A549 (cell line): ENCODE measurements at regions not wholly inside any gene's neighbourhood (a gene's known extent, or its start where the extent isn't known, plus 50 kb on each side); places are given as distances from the start of the nearest gene placed in this dataset.

Experiments
- ATAC-seq, 2 experiments: fragments of 200-7000 bp in 1 of 2; fragments of >200 bp in 1 of 2; cut with Nextera tagmentation in 1 of 2; cut with Tn5 transposase in 1 of 2; 3 replicates each; pipeline versions ENCODE4 v1.8.0 to v1.9.1; 2018 to 2020; ENCODE audit warnings: mild to moderate bottlenecking in 1 of 2, moderate library complexity in 1 of 2
- CTCF ChIA-PET: fragments of 300-600 bp; sonication (Branson Sonifier 250); formaldehyde crosslinking; extraction: SDS; loops from one replicate; lab custom pipeline; 2021; ENCODE audit warnings: antibody characterized with exemption, inconsistent platforms; lab: Yijun Ruan, JAX
- POLR2A ChIA-PET: fragments of 350-600 bp; formaldehyde crosslinking; extraction: SDS; loops from one replicate; lab custom pipeline; 2021; ENCODE audit warnings: antibody characterized with exemption, inconsistent platforms; lab: Yijun Ruan, JAX
- DNase-seq, 2 experiments: peaks; one replicate each; pipeline versions ENCODE4 v3.0.0 to v3.0.0-alpha.2; 2011 to 2016; ENCODE audit warnings: low read depth in 1 of 2, low spot score in 1 of 2
- FAIRE-seq: peaks from 2 replicates; lab custom pipeline; 2011; peaks lifted over from hg19 to GRCh38; lab: Jason Lieb, UNC
- H3K27ac ChIP-seq, 2 experiments: fragments of >200 bp; sonication (Bioruptor Twin); formaldehyde crosslinking; 3 replicates each; pipeline ENCODE4 v1.5.1; 2016 to 2017
- H3K4me1 ChIP-seq: fragments of >200 bp; sonication (Bioruptor Twin); formaldehyde crosslinking; 3 replicates; pipeline ENCODE4 v1.6.1; 2016
- H3K4me2 ChIP-seq: fragments of >200 bp; sonication (Bioruptor Twin); formaldehyde crosslinking; 3 replicates; pipeline ENCODE4 v1.6.1; 2016
- H3K4me3 ChIP-seq: fragments of >200 bp; sonication (Bioruptor Twin); formaldehyde crosslinking; 3 replicates; pipeline ENCODE4 v1.5.1; 2016
- H3K9me3 ChIP-seq: fragments of >200 bp; sonication (Bioruptor Twin); formaldehyde crosslinking; 3 replicates; pipeline ENCODE4 v1.6.1; 2016
- CHD4 ChIP-seq: fragments of 200-600 bp; sonication (generic); IDR thresholded peaks from 2 replicates; pipeline ENCODE4 v1.6.1; 2016; ENCODE audit warnings: antibody characterized with exemption, mild to moderate bottlenecking, borderline replicate concordance
- EHF ChIP-seq: fragments of 250-450 bp; sonication (Bioruptor Pico); IDR thresholded peaks from 2 replicates; pipeline ENCODE4 v1.5.0; 2020; ENCODE audit warnings: mild to moderate bottlenecking
- EHMT2 ChIP-seq: fragments of 200-600 bp; sonication (generic); IDR thresholded peaks from 2 replicates; pipeline ENCODE4 v1.6.1; 2016; ENCODE audit warnings: antibody characterized with exemption, low read depth, mild to moderate bottlenecking, moderate library complexity
- FOSL2 ChIP-seq, 2 experiments: fragments of 450-650 bp in 1 of 2; fragments of >200 bp in 1 of 2; sonication (Bioruptor Twin) in 1 of 2; formaldehyde crosslinking; IDR thresholded peaks; 2 replicates each; pipeline versions ENCODE4 v1.5.0 to v1.6.1; 2016 to 2020; ENCODE audit warnings: mild to moderate bottlenecking in 1 of 2, moderate library complexity in 1 of 2
- GATA3 ChIP-seq: IDR thresholded peaks from 2 replicates; pipeline ENCODE4 v1.6.1; 2012; ENCODE audit warnings: borderline replicate concordance
- HOXA7 ChIP-seq: fragments of 250-450 bp; sonication (Bioruptor Pico); IDR thresholded peaks from 2 replicates; pipeline ENCODE4 v1.5.0; 2020; ENCODE audit warnings: mild to moderate bottlenecking, moderate library complexity
- HOXB5 ChIP-seq: fragments of 250-450 bp; sonication (Bioruptor Pico); IDR thresholded peaks from 2 replicates; pipeline ENCODE4 v1.5.0; 2020; ENCODE audit warnings: mild to moderate bottlenecking, moderate library complexity
- KDM5A ChIP-seq: fragments of 200-600 bp; sonication (generic); IDR thresholded peaks from 2 replicates; pipeline ENCODE4 v1.6.1; 2016; ENCODE audit warnings: antibody characterized with exemption, mild to moderate bottlenecking
- MAFK ChIP-seq: fragments of 450-650 bp; IDR thresholded peaks from 2 replicates; pipeline ENCODE4 v1.6.1; 2014; ENCODE audit not compliant: partially characterized antibody
- MAZ ChIP-seq: fragments of 150-350 bp; IDR thresholded peaks from 2 replicates; pipeline ENCODE4 v1.6.1; 2014; ENCODE audit warnings: antibody characterized with exemption, low read depth, low read length, borderline replicate concordance
- MYC ChIP-seq: IDR thresholded peaks from 2 replicates; pipeline ENCODE4 v1.6.1; 2012; ENCODE audit warnings: mild to moderate bottlenecking, inconsistent platforms, low read length, improper control_type of control experiment, borderline replicate concordance
- NPAS2 ChIP-seq: fragments of 250-450 bp; sonication (Bioruptor Pico); IDR thresholded peaks from 2 replicates; pipeline ENCODE4 v1.8.0; 2022; ENCODE audit warnings: mild to moderate bottlenecking, moderate library complexity, borderline replicate concordance
- NR3C1 ChIP-seq: fragments of >200 bp; sonication (Bioruptor Twin); formaldehyde crosslinking; IDR thresholded peaks from 3 replicates; pipeline ENCODE4 v1.6.1; 2017
- RFX5 ChIP-seq: fragments of 450-650 bp; IDR thresholded peaks from 2 replicates; pipeline ENCODE4 v1.7.1; 2014; ENCODE audit warnings: antibody characterized with exemption, mild to moderate bottlenecking, moderate library complexity
- TFCP2L1 ChIP-seq: fragments of 250-450 bp; sonication (Bioruptor Pico); IDR thresholded peaks from 2 replicates; pipeline ENCODE4 v1.5.0; 2021; ENCODE audit warnings: mild to moderate bottlenecking
- ZC3H11A ChIP-seq: fragments of 450-650 bp; IDR thresholded peaks from 2 replicates; pipeline ENCODE4 v1.6.1; 2014; ENCODE audit warnings: antibody characterized with exemption, mild to moderate bottlenecking
- whole genome bisulfite sequencing: methylation state at CpG from one replicate; pipeline ENCODE4 v1.1.6; 2017; ENCODE audit errors: missing lambda C conversion rate; 5-methylcytosine and 5-hydroxymethylcytosine counted together
- TF ChIP-seq, protein P1 (sequence below): fragments of >200 bp; sonication (Bioruptor Twin); formaldehyde crosslinking; IDR thresholded peaks from 3 replicates; pipeline ENCODE4 v1.5.1; 2016
- TF ChIP-seq, protein P2 (sequence below): fragments of 450-650 bp; IDR thresholded peaks from 2 replicates; pipeline ENCODE4 v1.6.1; 2014; ENCODE audit warnings: antibody characterized with exemption
- TF ChIP-seq, protein P3 (sequence below): fragments of >200 bp; sonication (Bioruptor Twin); formaldehyde crosslinking; IDR thresholded peaks from 3 replicates; pipeline ENCODE4 v1.6.1; 2016
- TF ChIP-seq, protein P4 (sequence below): fragments of 200-600 bp; sonication (generic); IDR thresholded peaks from 2 replicates; pipeline ENCODE4 v1.6.1; 2016; ENCODE audit warnings: antibody characterized with exemption, mild to moderate bottlenecking, moderate library complexity
- TF ChIP-seq, protein P5 (sequence below): fragments of 250-450 bp; sonication (Bioruptor Pico); IDR thresholded peaks from 2 replicates; pipeline ENCODE4 v1.5.0; 2020; ENCODE audit warnings: low read depth, mild to moderate bottlenecking, moderate library complexity
- TF ChIP-seq, protein P6 (sequence below): fragments of 150-350 bp; IDR thresholded peaks from 2 replicates; pipeline ENCODE4 v1.6.1; 2014; ENCODE audit warnings: low read depth, mild to moderate bottlenecking, low read length
- TF ChIP-seq, protein P7 (sequence below): IDR thresholded peaks from 2 replicates; pipeline ENCODE4 v1.6.1; 2012

DNA sequence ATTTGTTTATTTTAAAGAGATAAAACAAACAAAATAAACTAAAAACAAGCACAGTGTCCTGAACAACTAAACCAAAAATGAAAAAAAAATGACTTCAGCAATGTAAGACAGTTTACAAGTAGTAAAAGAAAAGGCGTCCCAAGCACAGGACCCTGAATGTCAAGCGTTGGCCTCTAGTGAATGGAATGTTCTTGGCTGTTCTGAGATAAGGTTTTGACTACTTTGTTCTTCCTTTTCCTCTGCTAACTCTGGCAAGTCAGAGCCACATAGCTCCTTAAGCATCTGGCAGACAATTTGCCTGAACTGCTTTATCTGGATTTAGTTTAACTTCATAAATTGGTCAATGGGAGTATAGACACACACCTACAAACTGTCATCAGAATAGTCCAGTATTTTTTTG lies 655.2 kb downstream of the ANXA1 start (continued):
- TF ChIP-seq, protein P1, sequence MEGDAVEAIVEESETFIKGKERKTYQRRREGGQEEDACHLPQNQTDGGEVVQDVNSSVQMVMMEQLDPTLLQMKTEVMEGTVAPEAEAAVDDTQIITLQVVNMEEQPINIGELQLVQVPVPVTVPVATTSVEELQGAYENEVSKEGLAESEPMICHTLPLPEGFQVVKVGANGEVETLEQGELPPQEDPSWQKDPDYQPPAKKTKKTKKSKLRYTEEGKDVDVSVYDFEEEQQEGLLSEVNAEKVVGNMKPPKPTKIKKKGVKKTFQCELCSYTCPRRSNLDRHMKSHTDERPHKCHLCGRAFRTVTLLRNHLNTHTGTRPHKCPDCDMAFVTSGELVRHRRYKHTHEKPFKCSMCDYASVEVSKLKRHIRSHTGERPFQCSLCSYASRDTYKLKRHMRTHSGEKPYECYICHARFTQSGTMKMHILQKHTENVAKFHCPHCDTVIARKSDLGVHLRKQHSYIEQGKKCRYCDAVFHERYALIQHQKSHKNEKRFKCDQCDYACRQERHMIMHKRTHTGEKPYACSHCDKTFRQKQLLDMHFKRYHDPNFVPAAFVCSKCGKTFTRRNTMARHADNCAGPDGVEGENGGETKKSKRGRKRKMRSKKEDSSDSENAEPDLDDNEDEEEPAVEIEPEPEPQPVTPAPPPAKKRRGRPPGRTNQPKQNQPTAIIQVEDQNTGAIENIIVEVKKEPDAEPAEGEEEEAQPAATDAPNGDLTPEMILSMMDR = no peak
- TF ChIP-seq, protein P2, sequence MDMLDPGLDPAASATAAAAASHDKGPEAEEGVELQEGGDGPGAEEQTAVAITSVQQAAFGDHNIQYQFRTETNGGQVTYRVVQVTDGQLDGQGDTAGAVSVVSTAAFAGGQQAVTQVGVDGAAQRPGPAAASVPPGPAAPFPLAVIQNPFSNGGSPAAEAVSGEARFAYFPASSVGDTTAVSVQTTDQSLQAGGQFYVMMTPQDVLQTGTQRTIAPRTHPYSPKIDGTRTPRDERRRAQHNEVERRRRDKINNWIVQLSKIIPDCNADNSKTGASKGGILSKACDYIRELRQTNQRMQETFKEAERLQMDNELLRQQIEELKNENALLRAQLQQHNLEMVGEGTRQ = no peak

DNA sequence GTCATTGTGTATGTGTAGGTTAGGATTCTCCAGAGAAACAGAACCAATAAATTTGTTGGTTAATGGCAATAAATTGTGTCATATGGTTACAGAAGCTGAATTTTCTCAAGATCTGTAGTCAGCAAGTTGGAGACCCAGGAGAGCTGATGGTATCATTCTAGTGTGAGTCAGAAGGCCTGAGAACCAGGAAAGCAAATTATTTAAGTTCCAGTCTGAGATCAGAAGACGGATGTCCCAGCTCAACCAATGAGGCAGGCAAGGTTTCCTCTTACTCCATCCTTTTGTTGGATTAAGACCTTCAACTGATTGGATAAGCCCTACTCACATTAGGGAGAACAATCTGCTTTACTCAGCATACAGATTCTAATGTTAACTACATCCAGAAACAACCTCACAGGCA lies 656.3 kb downstream of the ANXA1 start:
- POLR2A ChIA-PET = no interaction called here
- Histone ChIP-seq H3K27ac (no peak overlapping the region), H3K4me2 (no peak overlapping the region), H3K4me1 (no peaks in the 10 kb centered on the region), H3K9me3 (no peaks in the 10 kb centered on the region), H3K4me3 (no peak overlapping the region)
- FAIRE-seq (no peak), DNase-seq (no peak), ATAC-seq (no peak)
- 0% methylated on average over 1 of the region's 1 CpG for WGBS
- CTCF ChIA-PET = no interaction called here
- TF ChIP-seq RFX5 (no peak), TFCP2L1 (CRISPR knock-in tag) (no peak), CHD4 (no peak), EHMT2 (no peak), FOSL2 (IDR thresholded peaks at IDR 0.05) (no peak), FOSL2 (CRISPR knock-in tag; IDR thresholded peaks at IDR 0.05) (no peak), GATA3 (no peak), MYC (no peak), EHF (CRISPR knock-in tag) (no peak), MAZ (no peak), HOXA7 (CRISPR knock-in tag) (no peak), NR3C1 (no peak), ZC3H11A (no peak)
- TF ChIP-seq, protein P3, sequence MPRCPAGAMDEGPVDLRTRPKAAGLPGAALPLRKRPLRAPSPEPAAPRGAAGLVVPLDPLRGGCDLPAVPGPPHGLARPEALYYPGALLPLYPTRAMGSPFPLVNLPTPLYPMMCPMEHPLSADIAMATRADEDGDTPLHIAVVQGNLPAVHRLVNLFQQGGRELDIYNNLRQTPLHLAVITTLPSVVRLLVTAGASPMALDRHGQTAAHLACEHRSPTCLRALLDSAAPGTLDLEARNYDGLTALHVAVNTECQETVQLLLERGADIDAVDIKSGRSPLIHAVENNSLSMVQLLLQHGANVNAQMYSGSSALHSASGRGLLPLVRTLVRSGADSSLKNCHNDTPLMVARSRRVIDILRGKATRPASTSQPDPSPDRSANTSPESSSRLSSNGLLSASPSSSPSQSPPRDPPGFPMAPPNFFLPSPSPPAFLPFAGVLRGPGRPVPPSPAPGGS = no peak
- TF ChIP-seq, protein P4, sequence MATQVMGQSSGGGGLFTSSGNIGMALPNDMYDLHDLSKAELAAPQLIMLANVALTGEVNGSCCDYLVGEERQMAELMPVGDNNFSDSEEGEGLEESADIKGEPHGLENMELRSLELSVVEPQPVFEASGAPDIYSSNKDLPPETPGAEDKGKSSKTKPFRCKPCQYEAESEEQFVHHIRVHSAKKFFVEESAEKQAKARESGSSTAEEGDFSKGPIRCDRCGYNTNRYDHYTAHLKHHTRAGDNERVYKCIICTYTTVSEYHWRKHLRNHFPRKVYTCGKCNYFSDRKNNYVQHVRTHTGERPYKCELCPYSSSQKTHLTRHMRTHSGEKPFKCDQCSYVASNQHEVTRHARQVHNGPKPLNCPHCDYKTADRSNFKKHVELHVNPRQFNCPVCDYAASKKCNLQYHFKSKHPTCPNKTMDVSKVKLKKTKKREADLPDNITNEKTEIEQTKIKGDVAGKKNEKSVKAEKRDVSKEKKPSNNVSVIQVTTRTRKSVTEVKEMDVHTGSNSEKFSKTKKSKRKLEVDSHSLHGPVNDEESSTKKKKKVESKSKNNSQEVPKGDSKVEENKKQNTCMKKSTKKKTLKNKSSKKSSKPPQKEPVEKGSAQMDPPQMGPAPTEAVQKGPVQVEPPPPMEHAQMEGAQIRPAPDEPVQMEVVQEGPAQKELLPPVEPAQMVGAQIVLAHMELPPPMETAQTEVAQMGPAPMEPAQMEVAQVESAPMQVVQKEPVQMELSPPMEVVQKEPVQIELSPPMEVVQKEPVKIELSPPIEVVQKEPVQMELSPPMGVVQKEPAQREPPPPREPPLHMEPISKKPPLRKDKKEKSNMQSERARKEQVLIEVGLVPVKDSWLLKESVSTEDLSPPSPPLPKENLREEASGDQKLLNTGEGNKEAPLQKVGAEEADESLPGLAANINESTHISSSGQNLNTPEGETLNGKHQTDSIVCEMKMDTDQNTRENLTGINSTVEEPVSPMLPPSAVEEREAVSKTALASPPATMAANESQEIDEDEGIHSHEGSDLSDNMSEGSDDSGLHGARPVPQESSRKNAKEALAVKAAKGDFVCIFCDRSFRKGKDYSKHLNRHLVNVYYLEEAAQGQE = no peak
- TF ChIP-seq, all 56 proteins: peak for 0

DNA sequence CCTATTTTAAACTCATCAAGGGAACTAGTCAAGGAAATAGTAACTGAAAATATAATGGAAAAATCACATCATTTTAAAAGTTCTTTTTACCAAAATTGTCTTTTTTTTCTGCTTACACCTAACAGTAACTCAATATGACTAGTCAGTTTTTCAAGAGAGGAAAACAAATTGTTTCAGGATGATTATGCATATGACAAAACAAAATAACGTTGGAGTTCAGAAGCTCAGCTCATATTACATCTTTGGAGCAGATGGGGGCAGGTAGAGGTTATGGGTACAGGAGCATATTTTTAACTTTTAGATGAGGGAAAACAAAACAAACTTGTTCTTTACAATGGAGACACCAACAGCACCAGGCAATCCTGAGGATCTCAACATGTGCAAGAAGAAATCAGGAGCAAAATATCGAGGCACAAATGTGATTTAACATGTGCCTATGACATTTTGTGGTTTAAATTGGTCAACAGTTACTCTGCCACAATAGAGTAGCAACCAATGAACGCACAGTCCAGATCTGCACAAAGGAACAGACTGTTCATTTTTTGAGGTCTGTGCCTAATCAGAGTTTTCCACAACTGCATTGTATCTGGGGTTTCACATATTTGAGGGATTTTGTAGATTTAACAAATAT lies 659.0 kb downstream of the ANXA1 start:
- no peak overlapping the region for H3K27ac ChIP-seq
- no peaks in the 10 kb centered on the region for H3K4me1 ChIP-seq
- H3K4me2 ChIP-seq = no peak overlapping the region
- POLR2A ChIA-PET = no interaction called here
- WGBS = 0% methylated on average over 3 of the region's 3 CpGs
- DNase-seq = no peak
- CTCF ChIA-PET = no interaction called here
- H3K9me3 ChIP-seq = no peaks in the 10 kb centered on the region
- FAIRE-seq = no peak
- TF ChIP-seq, protein P5, sequence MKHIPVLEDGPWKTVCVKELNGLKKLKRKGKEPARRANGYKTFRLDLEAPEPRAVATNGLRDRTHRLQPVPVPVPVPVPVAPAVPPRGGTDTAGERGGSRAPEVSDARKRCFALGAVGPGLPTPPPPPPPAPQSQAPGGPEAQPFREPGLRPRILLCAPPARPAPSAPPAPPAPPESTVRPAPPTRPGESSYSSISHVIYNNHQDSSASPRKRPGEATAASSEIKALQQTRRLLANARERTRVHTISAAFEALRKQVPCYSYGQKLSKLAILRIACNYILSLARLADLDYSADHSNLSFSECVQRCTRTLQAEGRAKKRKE (CRISPR knock-in tag) = no peak
- TF ChIP-seq EHF (CRISPR knock-in tag) = no peak
- TF ChIP-seq EHMT2 = no peak
- no peak for TF ChIP-seq NPAS2
- TF ChIP-seq KDM5A = no peak
- no peak for TF ChIP-seq MYC
- TF ChIP-seq, protein P6, sequence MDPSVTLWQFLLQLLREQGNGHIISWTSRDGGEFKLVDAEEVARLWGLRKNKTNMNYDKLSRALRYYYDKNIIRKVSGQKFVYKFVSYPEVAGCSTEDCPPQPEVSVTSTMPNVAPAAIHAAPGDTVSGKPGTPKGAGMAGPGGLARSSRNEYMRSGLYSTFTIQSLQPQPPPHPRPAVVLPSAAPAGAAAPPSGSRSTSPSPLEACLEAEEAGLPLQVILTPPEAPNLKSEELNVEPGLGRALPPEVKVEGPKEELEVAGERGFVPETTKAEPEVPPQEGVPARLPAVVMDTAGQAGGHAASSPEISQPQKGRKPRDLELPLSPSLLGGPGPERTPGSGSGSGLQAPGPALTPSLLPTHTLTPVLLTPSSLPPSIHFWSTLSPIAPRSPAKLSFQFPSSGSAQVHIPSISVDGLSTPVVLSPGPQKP = no peak
- no peak for TF ChIP-seq HOXB5 (CRISPR knock-in tag)
- TF ChIP-seq GATA3 = no peak
- no peak for TF ChIP-seq MAFK
- TF ChIP-seq, protein P7, sequence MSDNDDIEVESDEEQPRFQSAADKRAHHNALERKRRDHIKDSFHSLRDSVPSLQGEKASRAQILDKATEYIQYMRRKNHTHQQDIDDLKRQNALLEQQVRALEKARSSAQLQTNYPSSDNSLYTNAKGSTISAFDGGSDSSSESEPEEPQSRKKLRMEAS = no peak
- H3K4me3 ChIP-seq = no peak overlapping the region
- ATAC-seq = no peak
